ENCODE measurements at regions not wholly inside any gene's neighbourhood (a gene's known extent, or its start where the extent isn't known, plus 50 kb on each side); places are given as distances from the start of the nearest gene placed in this dataset.

GRCh38 chr11:92322225-92322624, 97.6 kb downstream of the FAT3 start:
- peak; percentile 60 for DNase-seq

GRCh38 chr11:92324890-92325289, 100.3 kb downstream of the FAT3 start:
- no peak for DNase-seq

GRCh38 chr11:92325416-92325815, 100.8 kb downstream of the FAT3 start:
- no peak for DNase-seq

- DNase-seq, result no peak
Observed at GRCh38 chr11:92329137-92329536, 104.5 kb downstream of the FAT3 start.

- DNase-seq, result peak; percentile 52
Observed at GRCh38 chr11:92329646-92330045, 105.0 kb downstream of the FAT3 start.

- DNase-seq, result no peak
Observed at GRCh38 chr11:92330114-92330513, 105.5 kb downstream of the FAT3 start.

GRCh38 chr11:92332986-92333385, 108.4 kb downstream of the FAT3 start:
- peak; percentile 71 for DNase-seq

- DNase-seq, result peak; percentile 5
Observed at GRCh38 chr11:92340839-92341238, 116.2 kb downstream of the FAT3 start.

GRCh38 chr11:92342034-92342720, 117.6 kb downstream of the FAT3 start:
- DNase-seq, result no peak

GRCh38 chr11:92342886-92343285, 118.3 kb downstream of the FAT3 start:
- no peak for DNase-seq

- no peak for DNase-seq
Observed at GRCh38 chr11:92346220-92346619, 121.6 kb downstream of the FAT3 start.

- no peak for DNase-seq
Observed at GRCh38 chr11:92347454-92347853, 122.8 kb downstream of the FAT3 start.

GRCh38 chr11:92349486-92350156, 125.0 kb downstream of the FAT3 start:
- no peak for DNase-seq

GRCh38 chr11:92357344-92357743, 132.7 kb downstream of the FAT3 start:
- no peak for DNase-seq

- DNase-seq, result no peak
Observed at GRCh38 chr11:92357841-92358240, 133.2 kb downstream of the FAT3 start.

GRCh38 chr11:92361551-92361950, 136.9 kb downstream of the FAT3 start:
- DNase-seq, result no peak

- DNase-seq, result no peak
Observed at GRCh38 chr11:92362989-92363388, 138.4 kb downstream of the FAT3 start.

- no peak for DNase-seq
Observed at GRCh38 chr11:92364177-92364576, 139.6 kb downstream of the FAT3 start.

GRCh38 chr11:92376146-92376599, 151.6 kb downstream of the FAT3 start:
- DNase-seq, result peak; percentile 84

GRCh38 chr11:92376680-92377079, 152.1 kb downstream of the FAT3 start:
- no peak for DNase-seq

GRCh38 chr11:92380882-92381281, 156.3 kb downstream of the FAT3 start:
- DNase-seq, result peak; percentile 79

- no peak for DNase-seq
Observed at GRCh38 chr11:92382311-92382710, 157.7 kb downstream of the FAT3 start.

GRCh38 chr11:92383430-92383829, 158.8 kb downstream of the FAT3 start:
- DNase-seq, result peak; percentile 47

- DNase-seq, result peak; percentile 78
Observed at GRCh38 chr11:92384358-92384757, 159.7 kb downstream of the FAT3 start.
